ENCODE measurements at regions not wholly inside any gene's neighbourhood (a gene's known extent, or its start where the extent isn't known, plus 50 kb on each side); places are given as distances from the start of the nearest gene placed in this dataset.

GRCh38 chr5:39870137-39870536 is 445.4 kb upstream of the DAB2 start:
- DNase-seq = no peak

- no peak for DNase-seq
Measured at GRCh38 chr5:39869396-39869795, 444.6 kb upstream of the DAB2 start.

GRCh38 chr5:39867923-39868322 is 443.1 kb upstream of the DAB2 start:
- DNase-seq = no peak

- no peak for DNase-seq
Measured at GRCh38 chr5:39863926-39864552, 439.3 kb upstream of the DAB2 start.

- no peak for DNase-seq
Measured at GRCh38 chr5:39857041-39857440, 432.3 kb upstream of the DAB2 start.

GRCh38 chr5:39854771-39855410 is 430.1 kb upstream of the DAB2 start:
- DNase-seq = no peak

- DNase-seq = no peak
Measured at GRCh38 chr5:39850291-39850690, 425.5 kb upstream of the DAB2 start.

- DNase-seq = no peak
Measured at GRCh38 chr5:39846144-39846543, 421.4 kb upstream of the DAB2 start.

- no peak for DNase-seq
Measured at GRCh38 chr5:39843767-39844166, 419.0 kb upstream of the DAB2 start.

GRCh38 chr5:39835371-39835770 is 410.6 kb upstream of the DAB2 start:
- no peak for DNase-seq

GRCh38 chr5:39829441-39829840 is 404.7 kb upstream of the DAB2 start:
- no peak for DNase-seq

- DNase-seq = no peak
Measured at GRCh38 chr5:39826051-39826450, 401.3 kb upstream of the DAB2 start.

- no peak for DNase-seq
Measured at GRCh38 chr5:39825301-39825700, 400.5 kb upstream of the DAB2 start.

GRCh38 chr5:39822020-39822419 is 397.2 kb upstream of the DAB2 start:
- DNase-seq = no peak

GRCh38 chr5:39816866-39817265 is 392.1 kb upstream of the DAB2 start:
- no peak for DNase-seq

- DNase-seq = no peak
Measured at GRCh38 chr5:39816156-39816845, 391.5 kb upstream of the DAB2 start.

- DNase-seq = no peak
Measured at GRCh38 chr5:39815711-39816110, 390.9 kb upstream of the DAB2 start.

GRCh38 chr5:39811381-39811780 is 386.6 kb upstream of the DAB2 start:
- no peak for DNase-seq

- DNase-seq = no peak
Measured at GRCh38 chr5:39808656-39809055, 383.9 kb upstream of the DAB2 start.

GRCh38 chr5:39801306-39801705 is 376.5 kb upstream of the DAB2 start:
- no peak for DNase-seq

- no peak for DNase-seq
Measured at GRCh38 chr5:39800042-39800601, 375.3 kb upstream of the DAB2 start.

- DNase-seq = no peak
Measured at GRCh38 chr5:39799242-39799641, 374.5 kb upstream of the DAB2 start.

- DNase-seq = no peak
Measured at GRCh38 chr5:39794513-39795210, 369.9 kb upstream of the DAB2 start.

Measured in central memory CD4-positive, alpha-beta T cell (primary cell).